Stimulated activated CD8-positive, alpha-beta memory T cell treated with anti-CD3 and anti-CD28 coated beads, Interleukin-15, amount 100 ng/mL, for 4 hours (primary cell): ENCODE measurements at regions not wholly inside any gene's neighbourhood (a gene's known extent, or its start where the extent isn't known, plus 50 kb on each side); places are given as distances from the start of the nearest gene placed in this dataset.

Source experiments
- DNase-seq, 2 donors: peaks; one replicate each; pipeline ENCODE4 v3.0.0-alpha.2; 2020; ENCODE audit warnings: low read depth in 2 of 2

- no peak for DNase-seq
Measured at GRCh38 chr13:107339209-107339608, 771.3 kb upstream of the ARGLU1 start.

GRCh38 chr13:107332188-107332587 lies 764.3 kb upstream of the ARGLU1 start:
- no peak for DNase-seq

- DNase-seq = no peak
Measured at GRCh38 chr13:107331359-107331758, 763.4 kb upstream of the ARGLU1 start.

- DNase-seq = no peak
Measured at GRCh38 chr13:107330484-107330883, 762.5 kb upstream of the ARGLU1 start.

- no peak for DNase-seq
Measured at GRCh38 chr13:107329991-107330390, 762.1 kb upstream of the ARGLU1 start.

GRCh38 chr13:107324416-107325204 lies 756.7 kb upstream of the ARGLU1 start:
- DNase-seq = no peak

- no peak for DNase-seq
Measured at GRCh38 chr13:107322228-107322627, 754.3 kb upstream of the ARGLU1 start.

- DNase-seq = no peak
Measured at GRCh38 chr13:107305178-107305577, 737.2 kb upstream of the ARGLU1 start.

GRCh38 chr13:107301724-107302374 lies 733.9 kb upstream of the ARGLU1 start:
- no peak for DNase-seq

- DNase-seq = no peak
Measured at GRCh38 chr13:107299717-107300116, 731.8 kb upstream of the ARGLU1 start.

GRCh38 chr13:107296804-107297203 lies 728.9 kb upstream of the ARGLU1 start:
- no peak for DNase-seq

GRCh38 chr13:107295416-107296140 lies 727.6 kb upstream of the ARGLU1 start:
- DNase-seq = no peak

GRCh38 chr13:107293924-107294323 lies 726.0 kb upstream of the ARGLU1 start:
- no peak for DNase-seq

GRCh38 chr13:107291875-107292274 lies 723.9 kb upstream of the ARGLU1 start:
- DNase-seq = no peak

- no peak for DNase-seq
Measured at GRCh38 chr13:107289540-107289939, 721.6 kb upstream of the ARGLU1 start.

GRCh38 chr13:107284173-107284572 lies 716.2 kb upstream of the ARGLU1 start:
- DNase-seq = no peak

GRCh38 chr13:107277911-107278310 lies 710.0 kb upstream of the ARGLU1 start:
- DNase-seq = no peak

- no peak for DNase-seq
Measured at GRCh38 chr13:107276936-107277335, 709.0 kb upstream of the ARGLU1 start.

GRCh38 chr13:107275945-107276614 lies 708.1 kb upstream of the ARGLU1 start:
- no peak for DNase-seq

GRCh38 chr13:107275312-107275711 lies 707.4 kb upstream of the ARGLU1 start:
- no peak for DNase-seq

GRCh38 chr13:107271227-107271626 lies 703.3 kb upstream of the ARGLU1 start:
- no peak for DNase-seq

GRCh38 chr13:107266657-107267056 lies 698.7 kb upstream of the ARGLU1 start:
- DNase-seq = no peak
